ENCODE measurements at regions not wholly inside any gene's neighbourhood (a gene's known extent, or its start where the extent isn't known, plus 50 kb on each side); places are given as distances from the start of the nearest gene placed in this dataset.

GRCh38 chr12:89126712-89127111 is 225.6 kb downstream of the DUSP6 start:
- intact Hi-C loops (cut with DNase I; ENCODE audit: low total_unique reads): no loop called here
- no peak for TF ChIP-seq POLR2A (IDR thresholded peaks at IDR 0.05)
- TF ChIP-seq CTCF (IDR thresholded peaks at IDR 0.05): no peak
- 84 to 89% methylated on average over 3 of the region's 3 CpGs for WGBS, 2 donors
- H3K4me3 ChIP-seq (ENCODE audit: low read depth, poor library complexity, severe bottlenecking): no peak overlapping the region
- no peak for DNase-seq (ENCODE audit: low spot score in 2 of 2)

- no peak for DNase-seq (ENCODE audit: low spot score in 2 of 2)
- no peak overlapping the region for H3K4me3 ChIP-seq (ENCODE audit: low read depth, poor library complexity, severe bottlenecking)
- TF ChIP-seq POLR2A (IDR thresholded peaks at IDR 0.05) (no peak), CTCF (IDR thresholded peaks at IDR 0.05) (no peak)
- intact Hi-C loops (cut with DNase I; ENCODE audit: low total_unique reads): no loop called here
- 85 to 90% methylated on average over 1 of the region's 1 CpG for WGBS, 2 donors
These were observed 229.4 kb downstream of the DUSP6 start for GRCh38 chr12:89122852-89123251.

- no peak for DNase-seq (ENCODE audit: low spot score in 2 of 2)
- WGBS, 2 donors: 14 to 15% methylated on average over 2 of the region's 2 CpGs
- no peak overlapping the region for H3K4me3 ChIP-seq (ENCODE audit: low read depth, poor library complexity, severe bottlenecking)
- TF ChIP-seq POLR2A (IDR thresholded peaks at IDR 0.05) (no peak), CTCF (IDR thresholded peaks at IDR 0.05) (no peak)
- intact Hi-C loops (cut with DNase I; ENCODE audit: low total_unique reads): no loop called here
These were observed 234.8 kb downstream of the DUSP6 start for GRCh38 chr12:89117448-89118034.

- intact Hi-C loops (cut with DNase I; ENCODE audit: low total_unique reads): no loop called here
- TF ChIP-seq CTCF (IDR thresholded peaks at IDR 0.05): no peak
- TF ChIP-seq POLR2A (IDR thresholded peaks at IDR 0.05): no peak
- DNase-seq (ENCODE audit: low spot score in 2 of 2): no peak
- H3K4me3 ChIP-seq (ENCODE audit: low read depth, poor library complexity, severe bottlenecking): no peak overlapping the region
- 95 to 96% methylated on average over 2 of the region's 2 CpGs for WGBS, 2 donors
These were observed 240.3 kb downstream of the DUSP6 start for GRCh38 chr12:89111964-89112363.

GRCh38 chr12:89108265-89108664 is 244.0 kb downstream of the DUSP6 start:
- no peak for TF ChIP-seq POLR2A (IDR thresholded peaks at IDR 0.05)
- TF ChIP-seq CTCF (IDR thresholded peaks at IDR 0.05): no peak
- intact Hi-C loops (cut with DNase I; ENCODE audit: low total_unique reads): no loop called here
- 96% methylated on average over 2 of the region's 2 CpGs for WGBS, 2 donors

GRCh38 chr12:89106950-89107349 is 245.4 kb downstream of the DUSP6 start:
- no peak for DNase-seq (ENCODE audit: low spot score in 2 of 2)
- intact Hi-C loops (cut with DNase I; ENCODE audit: low total_unique reads): no loop called here
- 76 to 81% methylated on average over 5 of the region's 5 CpGs for WGBS, 2 donors
- H3K4me3 ChIP-seq (ENCODE audit: low read depth, poor library complexity, severe bottlenecking): no peak overlapping the region
- TF ChIP-seq CTCF (IDR thresholded peaks at IDR 0.05): no peak
- TF ChIP-seq POLR2A (IDR thresholded peaks at IDR 0.05): no peak

More at GRCh38 chr12:89108265-89108664, 244.0 kb downstream of the DUSP6 start:
- no peak overlapping the region for H3K4me3 ChIP-seq (ENCODE audit: low read depth, poor library complexity, severe bottlenecking)
- DNase-seq (ENCODE audit: low spot score in 2 of 2): no peak

All from lower leg skin (tissue), 4 donors.